ENCODE measurements at regions not wholly inside any gene's neighbourhood (a gene's known extent, or its start where the extent isn't known, plus 50 kb on each side); places are given as distances from the start of the nearest gene placed in this dataset.

GRCh38 chr6:20331625-20332024, 70.1 kb upstream of the E2F3 start:
- no peak for TF ChIP-seq EZH2phosphoT487 (IDR thresholded peaks at IDR 0.05; ENCODE audit: low read depth, severe bottlenecking, unreplicated experiment)
- TF ChIP-seq EZH2 (IDR thresholded peaks at IDR 0.05; ENCODE audit: borderline replicate concordance): no peak
- TF ChIP-seq CTCF (IDR thresholded peaks at IDR 0.05; ENCODE audit: poor library complexity): no peak
- Histone ChIP-seq H3K4me1 (ENCODE audit: insufficient read depth) (peaks cover 3% of the 10 kb centered on the region), H2AFZ (no peak overlapping the region), H3K4me3 (no peak overlapping the region), H3K9me3 (ENCODE audit: low read depth) (no peaks in the 10 kb centered on the region), H4K20me1 (ENCODE audit: insufficient read depth, poor library complexity, severe bottlenecking) (no peaks in the 10 kb centered on the region), H3K27me3 (no peaks in the 10 kb centered on the region), H3K27ac (no peak overlapping the region), H3K4me2 (no peak overlapping the region), H3K79me2 (no peaks in the 10 kb centered on the region), H3K36me3 (replicated peaks; ENCODE audit: insufficient read depth, low read depth) (no peaks in the 10 kb centered on the region), H3K9me2 (replicated peaks; ENCODE audit: insufficient read depth) (no peaks in the 10 kb centered on the region)
- WGBS (ENCODE audit: low lambda C conversion rate, missing lambda C conversion rate): 92% methylated on average over 5 of the region's 5 CpGs
- DNase-seq (ENCODE audit: low spot score): no peak

- Histone ChIP-seq H3K9me2 (replicated peaks; ENCODE audit: insufficient read depth) (no peaks in the 10 kb centered on the region), H2AFZ (no peak overlapping the region), H4K20me1 (ENCODE audit: insufficient read depth, poor library complexity, severe bottlenecking) (no peaks in the 10 kb centered on the region), H3K4me3 (no peak overlapping the region), H3K9me3 (ENCODE audit: low read depth) (no peaks in the 10 kb centered on the region), H3K79me2 (no peaks in the 10 kb centered on the region), H3K27ac (no peak overlapping the region), H3K27me3 (no peaks in the 10 kb centered on the region), H3K4me2 (no peak overlapping the region), H3K36me3 (replicated peaks; ENCODE audit: insufficient read depth, low read depth) (no peaks in the 10 kb centered on the region), H3K4me1 (ENCODE audit: insufficient read depth) (peaks cover 3% of the 10 kb centered on the region)
- DNase-seq (ENCODE audit: low spot score): no peak
- TF ChIP-seq EZH2phosphoT487 (IDR thresholded peaks at IDR 0.05; ENCODE audit: low read depth, severe bottlenecking, unreplicated experiment): no peak
- no peak for TF ChIP-seq EZH2 (IDR thresholded peaks at IDR 0.05; ENCODE audit: borderline replicate concordance)
- 81% methylated on average over 1 of the region's 1 CpG for WGBS (ENCODE audit: low lambda C conversion rate, missing lambda C conversion rate)
Measured at GRCh38 chr6:20332441-20333006, 69.2 kb upstream of the E2F3 start.

- TF ChIP-seq EZH2phosphoT487 (IDR thresholded peaks at IDR 0.05; ENCODE audit: low read depth, severe bottlenecking, unreplicated experiment) (no peak), CTCF (IDR thresholded peaks at IDR 0.05; ENCODE audit: poor library complexity) (no peak), EZH2 (IDR thresholded peaks at IDR 0.05; ENCODE audit: borderline replicate concordance) (no peak)
- no peaks in the 10 kb centered on the region for H3K79me2 ChIP-seq
- DNase-seq (ENCODE audit: low spot score): no peak
- H3K36me3 ChIP-seq (replicated peaks; ENCODE audit: insufficient read depth, low read depth): no peaks in the 10 kb centered on the region
- H3K27me3 ChIP-seq: no peaks in the 10 kb centered on the region
- peaks cover 3% of the 10 kb centered on the region for H3K4me1 ChIP-seq (ENCODE audit: insufficient read depth)
- H3K4me2 ChIP-seq: no peak overlapping the region
- no peaks in the 10 kb centered on the region for H3K9me3 ChIP-seq (ENCODE audit: low read depth)
- no peaks in the 10 kb centered on the region for H3K9me2 ChIP-seq (replicated peaks; ENCODE audit: insufficient read depth)
- no peak overlapping the region for H3K4me3 ChIP-seq
- 87% methylated on average over 9 of the region's 9 CpGs for WGBS (ENCODE audit: low lambda C conversion rate, missing lambda C conversion rate)
- H3K27ac ChIP-seq: no peak overlapping the region
- H2AFZ ChIP-seq: no peak overlapping the region
- no peaks in the 10 kb centered on the region for H4K20me1 ChIP-seq (ENCODE audit: insufficient read depth, poor library complexity, severe bottlenecking)
Measured at GRCh38 chr6:20333721-20334269, 67.9 kb upstream of the E2F3 start.

- TF ChIP-seq CTCF (IDR thresholded peaks at IDR 0.05; ENCODE audit: poor library complexity) (no peak), EZH2phosphoT487 (IDR thresholded peaks at IDR 0.05; ENCODE audit: low read depth, severe bottlenecking, unreplicated experiment) (no peak), EZH2 (IDR thresholded peaks at IDR 0.05; ENCODE audit: borderline replicate concordance) (no peak)
- Histone ChIP-seq H2AFZ (no peak overlapping the region), H3K9me3 (ENCODE audit: low read depth) (no peaks in the 10 kb centered on the region), H3K36me3 (replicated peaks; ENCODE audit: insufficient read depth, low read depth) (no peaks in the 10 kb centered on the region), H3K4me2 (no peak overlapping the region), H3K4me3 (no peak overlapping the region), H3K27ac (no peak overlapping the region), H3K27me3 (no peaks in the 10 kb centered on the region), H4K20me1 (ENCODE audit: insufficient read depth, poor library complexity, severe bottlenecking) (no peaks in the 10 kb centered on the region), H3K4me1 (ENCODE audit: insufficient read depth) (peaks cover 3% of the 10 kb centered on the region), H3K9me2 (replicated peaks; ENCODE audit: insufficient read depth) (no peaks in the 10 kb centered on the region), H3K79me2 (no peaks in the 10 kb centered on the region)
- WGBS (ENCODE audit: low lambda C conversion rate, missing lambda C conversion rate): 92% methylated on average over 8 of the region's 8 CpGs
- no peak for DNase-seq (ENCODE audit: low spot score)
Measured at GRCh38 chr6:20334334-20334733, 67.3 kb upstream of the E2F3 start.

Measured in hepatocyte (in vitro differentiated cells).